OCI-LY3 (cell line): ENCODE measurements at regions not wholly inside any gene's neighbourhood (a gene's known extent, or its start where the extent isn't known, plus 50 kb on each side); places are given as distances from the start of the nearest gene placed in this dataset.

Source experiments
- EZH2phosphoT487 ChIP-seq: fragments of 200-600 bp; shearing (Covaris generic); IDR thresholded peaks from 2 replicates; pipeline ENCODE4 v1.6.1; 2018; ENCODE audit warnings: antibody characterized with exemption, mixed run types, low read depth
- TF ChIP-seq, protein P1 (sequence below): fragments of 200-600, 300-600 bp; sonication (generic); IDR thresholded peaks from 2 replicates; pipeline ENCODE4 v1.5.1; 2014; ENCODE audit warnings: antibody characterized with exemption, low read length, low read depth

GRCh38 chr19:28481674-28482073, 731.3 kb downstream of the UQCRFS1 start:
- TF ChIP-seq, protein P1, sequence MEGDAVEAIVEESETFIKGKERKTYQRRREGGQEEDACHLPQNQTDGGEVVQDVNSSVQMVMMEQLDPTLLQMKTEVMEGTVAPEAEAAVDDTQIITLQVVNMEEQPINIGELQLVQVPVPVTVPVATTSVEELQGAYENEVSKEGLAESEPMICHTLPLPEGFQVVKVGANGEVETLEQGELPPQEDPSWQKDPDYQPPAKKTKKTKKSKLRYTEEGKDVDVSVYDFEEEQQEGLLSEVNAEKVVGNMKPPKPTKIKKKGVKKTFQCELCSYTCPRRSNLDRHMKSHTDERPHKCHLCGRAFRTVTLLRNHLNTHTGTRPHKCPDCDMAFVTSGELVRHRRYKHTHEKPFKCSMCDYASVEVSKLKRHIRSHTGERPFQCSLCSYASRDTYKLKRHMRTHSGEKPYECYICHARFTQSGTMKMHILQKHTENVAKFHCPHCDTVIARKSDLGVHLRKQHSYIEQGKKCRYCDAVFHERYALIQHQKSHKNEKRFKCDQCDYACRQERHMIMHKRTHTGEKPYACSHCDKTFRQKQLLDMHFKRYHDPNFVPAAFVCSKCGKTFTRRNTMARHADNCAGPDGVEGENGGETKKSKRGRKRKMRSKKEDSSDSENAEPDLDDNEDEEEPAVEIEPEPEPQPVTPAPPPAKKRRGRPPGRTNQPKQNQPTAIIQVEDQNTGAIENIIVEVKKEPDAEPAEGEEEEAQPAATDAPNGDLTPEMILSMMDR, result no peak
- TF ChIP-seq EZH2phosphoT487, result no peak
